IPS-NIHi11 (cell line): ENCODE measurements at regions not wholly inside any gene's neighbourhood (a gene's known extent, or its start where the extent isn't known, plus 50 kb on each side); places are given as distances from the start of the nearest gene placed in this dataset.
A peak's percentile ranks its signal among the peaks of the same experiment; 100 is the strongest.

Experiments used
- DNase-seq: peaks from one replicate; pipeline ENCODE4 v3.0.0; 2012; ENCODE audit warnings: mixed read lengths, low spot score

DNA sequence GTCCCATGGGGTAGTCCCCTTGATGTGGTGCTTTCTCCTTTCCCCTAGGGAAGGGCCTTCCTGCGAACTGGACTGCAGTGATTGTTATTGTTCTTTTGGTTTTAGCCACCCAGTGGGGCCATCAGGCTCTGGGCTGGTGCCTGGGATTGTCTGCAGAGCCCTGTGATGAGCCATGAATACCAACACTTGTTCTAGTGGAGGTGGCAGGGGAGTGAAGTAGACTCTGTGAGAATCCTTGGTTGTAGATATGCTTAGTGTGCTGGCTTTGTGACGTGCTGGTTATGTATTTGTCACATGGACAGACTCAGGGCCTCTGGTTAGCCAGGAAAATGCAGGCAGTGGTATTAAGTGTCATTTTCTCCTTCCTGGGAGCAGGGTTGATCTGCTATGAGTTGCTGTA lies 51.8 kb upstream of the NDUFB4 start:
- no peak for DNase-seq

DNA sequence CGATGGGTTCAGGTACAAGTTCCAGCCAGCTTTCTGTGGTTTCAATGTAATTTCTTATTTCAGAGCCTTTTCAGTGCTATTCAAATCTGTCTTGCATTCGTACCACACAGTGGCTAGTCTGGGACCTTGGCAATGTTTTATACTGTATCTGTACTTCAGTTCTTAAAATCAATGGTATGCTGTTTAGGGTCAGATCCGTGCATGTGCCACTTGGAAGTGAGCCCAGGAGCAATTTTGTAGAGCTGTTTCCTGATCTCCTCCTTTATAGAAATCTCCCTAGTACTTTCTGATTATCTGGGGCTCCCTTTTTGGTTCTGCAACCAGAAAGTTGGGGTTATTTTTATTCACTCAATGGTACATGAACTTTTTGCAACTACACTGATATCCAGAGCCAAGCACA lies 59.5 kb upstream of the NDUFB4 start:
- no peak for DNase-seq

DNA sequence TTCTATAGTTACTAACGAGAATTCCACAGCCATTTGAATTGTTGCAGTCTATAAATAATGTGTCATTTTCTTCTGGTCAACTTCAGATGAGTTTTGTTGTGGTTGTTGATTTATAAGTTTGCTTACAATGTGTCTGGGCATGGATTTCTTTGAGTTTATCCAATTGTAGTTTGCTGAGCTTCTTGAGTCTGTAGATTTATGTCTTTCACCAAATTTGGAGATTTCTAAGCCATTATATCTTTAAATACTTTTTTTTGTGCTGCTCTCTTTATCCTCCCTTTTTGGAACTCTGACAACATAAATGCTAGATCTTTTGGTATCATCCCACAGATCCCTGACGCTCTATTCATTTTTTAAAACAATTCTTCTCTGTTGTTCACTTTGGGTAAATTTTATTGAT lies 63.2 kb upstream of the NDUFB4 start:
- DNase-seq, result no peak

DNA sequence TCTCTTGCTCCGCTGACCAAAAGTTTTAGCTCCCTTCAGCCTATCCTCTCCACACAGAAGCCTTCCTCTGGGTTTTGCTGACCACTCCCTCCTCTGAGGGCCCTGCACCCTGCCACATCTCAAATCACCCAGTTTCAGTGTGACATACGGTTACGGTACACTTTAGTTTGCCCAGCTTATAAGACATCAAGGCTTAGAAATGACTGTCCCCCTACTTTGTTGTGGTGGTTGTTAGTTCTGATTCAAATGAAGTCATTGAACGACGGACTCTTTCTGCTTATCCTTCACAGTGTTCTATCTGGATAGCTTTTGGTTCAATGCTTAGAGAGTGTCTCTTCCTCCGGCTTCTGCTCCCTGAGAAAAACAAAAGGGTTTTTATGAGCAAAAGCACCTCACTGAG lies 68.0 kb upstream of the NDUFB4 start:
- DNase-seq, result no peak

DNA sequence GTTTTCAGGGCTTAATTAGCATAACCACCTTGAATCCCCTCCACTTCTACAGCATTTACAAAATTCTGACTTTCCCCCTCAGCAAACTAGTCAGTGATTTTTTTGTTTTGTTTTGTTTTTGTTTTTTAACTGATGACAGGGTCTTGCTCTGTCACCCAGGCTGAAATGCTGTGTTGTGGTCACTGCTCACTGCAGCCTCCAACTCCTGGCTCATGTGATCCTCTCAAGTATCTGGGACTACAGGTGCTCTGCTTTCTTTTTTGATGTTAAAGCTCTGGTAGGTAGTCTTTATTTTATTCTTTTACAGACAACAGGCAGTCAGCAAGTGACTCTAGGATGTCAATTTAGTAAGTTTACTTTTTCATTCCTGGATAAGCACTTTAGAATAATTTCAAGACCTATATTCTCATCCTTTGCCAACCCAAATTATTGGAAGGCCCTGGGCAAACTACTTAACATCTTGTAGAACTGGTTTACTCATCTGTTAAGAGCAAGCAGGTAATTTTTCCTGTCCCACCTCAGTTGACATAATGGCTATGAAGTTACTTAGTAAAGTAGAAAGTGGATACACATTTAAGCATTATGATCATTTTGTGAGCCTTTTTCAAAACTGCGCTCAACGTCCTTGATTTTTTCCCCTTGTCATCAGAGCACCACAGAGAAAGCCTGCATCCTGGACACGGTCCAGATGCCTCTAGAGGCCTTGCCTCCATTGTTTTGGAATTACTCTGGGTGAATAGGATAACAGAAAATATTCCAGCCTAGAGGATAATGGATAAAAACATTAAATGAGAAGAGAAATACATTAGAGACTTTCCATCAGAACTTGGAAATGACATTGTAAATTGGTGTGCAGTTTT lies 69.9 kb upstream of the NDUFB4 start:
- DNase-seq, result no peak

DNA sequence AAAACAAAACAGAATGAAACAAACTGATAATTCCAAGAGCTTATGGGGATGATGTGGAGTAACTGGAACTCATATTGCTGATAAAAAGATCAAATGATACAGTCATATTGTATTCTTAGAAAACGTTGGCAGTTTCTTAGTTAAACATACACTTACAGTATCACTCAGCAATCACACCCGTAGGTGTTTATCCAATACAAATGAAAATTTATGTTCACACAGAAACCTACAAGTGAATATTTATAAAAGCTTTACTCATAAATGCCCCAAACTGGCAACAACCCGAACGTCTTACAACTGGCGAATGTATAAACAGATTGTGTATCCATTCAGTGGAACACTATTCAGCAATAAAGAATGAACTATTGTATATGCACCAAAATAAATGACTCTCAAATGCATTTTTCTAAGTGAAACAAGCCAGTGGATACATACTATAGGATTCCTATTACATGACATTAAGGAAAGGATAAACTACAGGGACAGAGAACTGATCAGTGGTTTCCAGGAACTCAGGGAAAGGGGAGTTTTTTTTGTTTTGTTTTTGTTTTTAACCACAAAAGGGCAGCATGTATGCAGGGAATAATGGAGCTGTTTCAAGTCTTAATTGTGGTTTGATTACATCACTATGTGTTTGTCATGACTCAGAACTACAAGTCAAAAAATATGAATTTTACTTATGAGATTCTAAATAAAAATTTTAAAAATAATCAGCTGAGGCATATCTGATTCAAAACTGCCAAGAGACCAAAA lies 71.8 kb upstream of the NDUFB4 start:
- no peak for DNase-seq

DNA sequence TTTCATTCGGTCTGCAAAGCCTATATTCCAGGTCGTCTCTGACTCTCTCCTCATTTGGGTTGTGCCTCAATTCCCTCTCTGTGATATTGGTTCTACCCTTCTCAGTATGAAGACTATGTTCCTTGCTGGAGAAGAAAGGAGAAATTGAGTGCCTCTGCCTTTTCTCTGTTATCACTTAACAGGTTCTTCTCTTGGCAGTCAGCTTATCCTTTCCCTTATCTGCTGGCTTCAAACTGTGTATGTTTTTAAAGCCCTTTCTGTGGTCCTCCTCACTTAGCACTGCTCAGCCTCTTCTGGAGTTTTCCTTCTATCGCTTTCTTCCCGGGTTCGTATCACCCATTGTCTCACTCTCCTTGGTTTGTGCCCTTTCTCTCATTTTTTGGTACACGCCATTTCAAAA lies 65.3 kb upstream of the FSTL1 start:
- no peak for DNase-seq

DNA sequence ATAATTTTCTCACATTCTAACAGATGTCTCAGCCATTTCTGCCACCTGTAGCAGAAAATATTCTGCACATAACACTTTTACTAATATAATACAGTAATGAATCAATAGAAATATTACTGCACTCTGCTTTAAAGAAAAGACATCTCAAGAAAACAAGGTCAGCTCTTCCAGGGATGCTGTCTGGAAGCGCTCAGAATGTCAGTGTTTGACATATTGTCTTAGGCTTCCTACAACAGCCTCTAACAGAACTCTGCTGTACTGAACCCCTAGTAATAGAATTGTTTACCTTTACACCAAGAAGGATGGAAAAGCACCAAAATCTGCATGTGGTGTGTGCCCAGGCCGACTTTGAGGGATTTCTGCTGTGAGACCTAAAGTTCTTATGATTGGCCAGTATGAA lies 61.9 kb upstream of the FSTL1 start:
- DNase-seq, result no peak

DNA sequence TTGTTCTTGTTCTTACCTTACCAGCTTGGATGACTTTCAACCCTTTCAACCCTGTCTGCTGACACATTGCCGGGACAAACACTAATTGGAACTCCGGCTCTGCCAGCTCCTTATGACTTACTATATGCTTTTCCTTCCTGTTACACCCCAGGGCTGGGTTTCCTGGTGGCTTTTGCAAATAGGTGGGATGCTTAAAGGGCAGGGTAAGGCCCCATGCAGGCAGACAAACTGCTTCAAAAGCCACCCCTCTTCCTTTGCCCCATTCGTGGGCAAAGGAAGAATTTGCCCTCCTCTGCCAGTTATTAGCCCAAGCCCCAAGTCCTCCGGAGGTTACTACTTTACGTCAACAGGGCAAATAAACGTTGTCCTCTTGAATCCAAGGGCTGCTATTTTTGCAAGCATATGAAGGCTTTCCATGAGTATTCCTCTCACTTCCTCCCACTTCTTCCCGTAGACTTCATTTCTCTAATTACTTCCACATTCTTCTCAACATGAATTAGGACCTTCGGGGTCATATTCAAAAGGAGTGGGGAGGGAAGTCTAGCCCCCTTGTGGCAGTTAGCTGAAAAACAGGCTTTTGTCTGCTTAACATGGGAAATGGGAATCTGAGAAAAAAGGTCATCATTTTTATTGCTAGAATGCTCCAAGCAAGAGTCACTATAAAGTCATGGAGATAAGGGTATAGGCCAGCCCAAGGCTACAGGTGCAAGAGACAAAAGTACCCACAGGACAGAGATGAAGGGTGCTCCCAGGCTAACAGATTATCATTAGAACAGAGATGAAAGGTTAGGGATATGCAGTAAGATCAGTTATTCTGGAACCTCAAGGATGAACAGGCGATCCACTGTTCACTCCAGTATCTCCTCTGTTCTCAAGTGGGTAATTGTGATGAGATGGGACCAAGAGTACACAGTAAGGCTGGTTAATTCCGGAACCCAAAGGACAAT lies 56.3 kb upstream of the FSTL1 start:
- peak; percentile 39 for DNase-seq

DNA sequence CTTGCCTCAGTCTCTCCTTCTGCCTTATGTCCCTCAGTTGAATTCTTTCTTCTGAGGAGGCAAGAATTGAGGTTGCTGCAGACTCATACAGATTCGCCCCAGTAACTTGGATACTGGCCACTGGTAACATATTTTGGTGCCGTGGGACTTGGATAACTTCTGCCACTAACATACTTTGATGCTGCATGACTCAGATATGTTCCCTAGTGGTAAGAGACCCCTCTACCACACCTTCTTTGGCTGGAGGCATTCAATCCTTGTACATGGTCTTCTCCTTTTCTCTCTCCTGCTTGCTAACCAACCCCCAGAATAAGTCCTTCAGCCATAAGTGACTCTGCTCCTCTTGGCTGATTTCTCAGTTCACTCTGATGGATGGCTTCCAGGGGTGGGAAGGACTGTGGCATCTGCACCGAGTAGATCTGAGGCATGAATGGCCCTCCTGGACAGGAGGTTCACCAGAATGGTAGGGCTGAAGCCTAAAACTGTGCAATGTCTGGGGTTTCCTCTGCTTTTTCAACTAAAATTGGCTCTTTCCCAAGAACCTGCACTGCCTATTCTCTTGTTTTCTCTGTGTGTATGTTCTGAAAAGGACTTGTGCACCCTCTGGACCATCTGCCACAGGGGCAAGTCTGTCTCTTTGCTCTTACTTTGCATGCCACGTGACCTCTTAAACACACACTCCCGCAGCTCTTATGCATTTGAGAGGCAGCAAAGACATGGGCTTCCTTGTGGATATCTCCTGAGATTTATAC lies 55.5 kb upstream of the FSTL1 start:
- DNase-seq, result no peak

DNA sequence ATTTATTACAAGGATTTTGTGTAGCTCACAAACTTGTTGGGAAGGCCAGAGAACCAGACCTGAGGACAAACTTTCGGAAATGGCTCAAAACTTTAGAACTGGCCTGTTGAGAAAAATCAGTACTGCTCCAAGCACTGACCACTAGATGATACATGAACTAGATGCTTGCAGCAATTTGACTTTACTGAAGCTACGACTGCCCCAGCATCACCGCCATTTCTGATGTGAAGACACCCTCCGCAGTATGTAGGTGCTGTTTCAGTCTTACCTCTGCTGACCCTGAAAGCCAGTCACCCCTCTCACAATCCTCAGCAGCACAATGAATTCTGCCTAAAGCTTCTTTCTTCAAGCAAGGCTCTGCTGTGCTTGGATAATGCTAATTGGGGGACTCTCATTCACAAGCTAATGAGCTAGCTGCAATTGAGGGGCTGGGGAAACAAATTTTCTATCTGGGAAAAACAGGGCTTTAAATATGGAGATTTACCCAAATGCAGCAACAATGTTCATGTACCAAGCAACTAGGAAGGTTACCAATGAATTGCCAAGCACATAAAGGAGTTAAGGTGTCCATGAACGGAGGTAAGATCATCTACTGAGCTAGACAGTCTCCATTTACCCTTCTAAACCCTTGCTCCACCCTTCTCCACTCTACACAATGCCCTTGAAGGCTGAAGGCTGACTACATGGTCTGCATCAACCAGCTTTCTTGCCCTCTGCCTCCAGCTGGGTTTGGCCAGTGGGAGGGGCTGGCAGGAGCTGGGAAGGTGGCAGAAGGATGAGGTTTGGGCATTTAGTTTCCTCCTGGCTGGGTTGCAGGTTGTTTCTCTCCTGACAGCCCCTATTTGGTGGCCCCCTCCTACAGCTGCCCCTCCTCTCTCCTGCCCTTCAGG lies 53.2 kb upstream of the FSTL1 start:
- DNase-seq, result peak; percentile 23

DNA sequence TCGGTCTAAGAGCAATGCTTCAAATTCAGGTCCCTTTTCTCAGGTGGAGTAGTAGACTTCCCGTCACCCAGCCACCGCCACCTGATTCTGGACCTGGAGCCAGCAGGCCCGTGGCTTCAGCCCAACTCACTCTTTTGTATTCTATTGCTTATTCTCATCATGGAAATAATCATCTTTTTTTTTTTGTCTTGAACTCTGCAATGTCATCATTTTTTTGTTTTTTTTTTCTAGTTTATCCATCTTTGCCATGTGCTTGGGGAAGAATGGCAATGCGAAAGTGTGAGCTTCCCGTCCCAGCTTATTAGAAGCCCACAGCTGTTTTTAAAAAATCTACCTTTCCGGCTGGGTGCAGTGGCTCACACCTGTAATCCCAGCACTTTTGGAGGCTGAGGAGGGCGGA lies 51.3 kb upstream of the FSTL1 start:
- no peak for DNase-seq
